NT2/D1 (cell line): ENCODE measurements at regions not wholly inside any gene's neighbourhood (a gene's known extent, or its start where the extent isn't known, plus 50 kb on each side); places are given as distances from the start of the nearest gene placed in this dataset.

Source experiments
- SUZ12 ChIP-seq: IDR thresholded peaks from 2 replicates; pipeline ENCODE4 v1.6.1; 2011; ENCODE audit not compliant: insufficient read length, insufficient read depth; ENCODE audit errors: extremely low read depth
- ZNF274 ChIP-seq: IDR thresholded peaks from 2 replicates; pipeline ENCODE4 v1.6.1; 2011; ENCODE audit warnings: mild to moderate bottlenecking, low read depth, low read length

DNA sequence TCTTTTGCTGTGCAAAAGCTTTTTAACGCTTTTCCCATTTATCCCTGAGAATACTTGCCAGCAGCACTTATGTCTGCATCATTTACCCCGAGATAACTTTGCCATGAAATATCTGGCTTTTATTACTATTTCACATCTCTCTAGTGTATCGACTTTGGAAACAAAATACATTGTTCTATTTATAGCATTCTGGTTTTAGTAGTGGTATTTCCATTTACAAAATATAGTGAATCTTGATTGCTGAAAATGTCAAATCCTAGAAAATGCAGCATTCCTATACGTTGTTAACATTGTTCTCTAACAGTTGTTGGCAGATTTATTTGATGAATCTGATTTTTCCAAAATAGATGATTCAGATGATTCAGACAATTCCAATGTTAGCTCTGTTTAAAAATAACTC lies 189.3 kb upstream of the SPRY2 start:
- TF ChIP-seq ZNF274: no peak
- no peak for TF ChIP-seq SUZ12
